GM12864 (cell line): ENCODE measurements at regions not wholly inside any gene's neighbourhood (a gene's known extent, or its start where the extent isn't known, plus 50 kb on each side); places are given as distances from the start of the nearest gene placed in this dataset.

Source experiments
- DNase-seq: peaks from one replicate; pipeline ENCODE4 v3.0.0-alpha.2; 2011; ENCODE audit warnings: low read depth
- H3K4me3 ChIP-seq: 2 replicates; pipeline ENCODE4 v1.5.1; 2011; ENCODE audit warnings: mild to moderate bottlenecking, low read depth, low read length, control low read depth
- CTCF ChIP-seq: IDR thresholded peaks from 2 replicates; pipeline ENCODE4 v1.5.1; 2011; ENCODE audit warnings: low read depth, mild to moderate bottlenecking, moderate library complexity, low read length, control low read depth, inconsistent platforms; ENCODE audit errors: missing control alignments

GRCh38 chr1:25089772-25090171 is 142.5 kb downstream of the SYF2 start:
- no peak for TF ChIP-seq CTCF
- H3K4me3 ChIP-seq, result no peak overlapping the region
- DNase-seq, result no peak

- no peak for TF ChIP-seq CTCF
- H3K4me3 ChIP-seq, result no peak overlapping the region
- no peak for DNase-seq
Observed at GRCh38 chr1:25088946-25089345, 143.4 kb downstream of the SYF2 start.

GRCh38 chr1:25088180-25088701 is 144.1 kb downstream of the SYF2 start:
- H3K4me3 ChIP-seq, result no peak overlapping the region
- TF ChIP-seq CTCF, result no peak
- no peak for DNase-seq

GRCh38 chr1:25086518-25087079 is 145.7 kb downstream of the SYF2 start:
- DNase-seq, result no peak
- H3K4me3 ChIP-seq, result no peak overlapping the region
- TF ChIP-seq CTCF, result no peak

GRCh38 chr1:25084407-25084806 is 147.9 kb downstream of the SYF2 start:
- H3K4me3 ChIP-seq, result no peak overlapping the region
- DNase-seq, result no peak
- no peak for TF ChIP-seq CTCF

GRCh38 chr1:25083481-25084345 is 148.6 kb downstream of the SYF2 start:
- TF ChIP-seq CTCF, result no peak
- H3K4me3 ChIP-seq, result no peak overlapping the region
- DNase-seq, result no peak
